HepG2 (cell line): ENCODE measurements at regions not wholly inside any gene's neighbourhood (a gene's known extent, or its start where the extent isn't known, plus 50 kb on each side); places are given as distances from the start of the nearest gene placed in this dataset.
A peak's percentile ranks its signal among the peaks of the same experiment; 100 is the strongest.

Experiments used
- CCDC6 ChIP-seq: sonication (generic); formaldehyde crosslinking; IDR thresholded peaks from 2 replicates; pipeline ENCODE4 v1.8.1; 2022; ENCODE audit warnings: mild to moderate bottlenecking, missing genetic modification reagents, moderate library complexity
- ERF ChIP-seq: IDR thresholded peaks from 2 replicates; pipeline ENCODE4 v1.6.1; 2018; ENCODE audit warnings: missing biosample characterization, missing genetic modification reagents
- FLYWCH1 ChIP-seq: sonication (generic); formaldehyde crosslinking; IDR thresholded peaks from 2 replicates; pipeline ENCODE4 v1.8.1; 2023; ENCODE audit warnings: mild to moderate bottlenecking, missing genetic modification reagents
- JUND ChIP-seq: sonication (generic); formaldehyde crosslinking; IDR thresholded peaks from 2 replicates; pipeline ENCODE4 v1.8.0; 2022; ENCODE audit warnings: mild to moderate bottlenecking, missing genetic modification reagents
- MBNL3 ChIP-seq: fragments of 250-450 bp; sonication (Bioruptor Pico); conservative IDR thresholded peaks from 2 replicates; pipeline ENCODE4 v1.8.0; 2022; ENCODE audit warnings: mild to moderate bottlenecking, inconsistent platforms
- MIER3 ChIP-seq: IDR thresholded peaks from 2 replicates; pipeline ENCODE4 v1.6.1; 2016; ENCODE audit warnings: missing compliant biosample characterization, borderline replicate concordance
- NFE2L1 ChIP-seq: sonication (generic); formaldehyde crosslinking; IDR thresholded peaks from 2 replicates; pipeline ENCODE4 v1.4.0; 2020; ENCODE audit warnings: missing genetic modification reagents, mild to moderate bottlenecking, borderline replicate concordance
- NR2F2 ChIP-seq: IDR thresholded peaks from 2 replicates; pipeline ENCODE4 v1.6.1; 2012; ENCODE audit warnings: low read depth, inconsistent platforms, borderline replicate concordance
- PAWR ChIP-seq: sonication (generic); formaldehyde crosslinking; IDR thresholded peaks from 2 replicates; pipeline ENCODE4 v1.4.0; 2020; ENCODE audit warnings: missing genetic modification reagents, mild to moderate bottlenecking, borderline replicate concordance
- PHF8 ChIP-seq: sonication (generic); formaldehyde crosslinking; IDR thresholded peaks from 2 replicates; pipeline ENCODE4 v1.5.0; 2020; ENCODE audit warnings: missing genetic modification reagents
- PRDM15 ChIP-seq: sonication (generic); formaldehyde crosslinking; IDR thresholded peaks from 2 replicates; pipeline ENCODE4 v1.4.0; 2020; ENCODE audit warnings: missing genetic modification reagents
- RAD21 ChIP-seq: fragments of 450-650 bp; formaldehyde crosslinking; IDR thresholded peaks from 2 replicates; pipeline ENCODE4 v1.5.0; 2020; ENCODE audit warnings: mild to moderate bottlenecking
- RBM22 ChIP-seq: fragments of 200-400 bp; formaldehyde crosslinking; optimal IDR thresholded peaks from 2 replicates; pipeline ENCODE3; 2017; ENCODE audit warnings: mild to moderate bottlenecking, low read length, moderate library complexity
- RFXANK ChIP-seq: IDR thresholded peaks from 2 replicates; pipeline ENCODE4 v1.6.1; 2016
- TARDBP ChIP-seq: sonication (generic); formaldehyde crosslinking; IDR thresholded peaks from 2 replicates; pipeline ENCODE4 v1.8.0; 2022; ENCODE audit warnings: mild to moderate bottlenecking, missing genetic modification reagents
- XBP1 ChIP-seq: sonication (generic); formaldehyde crosslinking; IDR thresholded peaks from 2 replicates; pipeline ENCODE4 v1.5.0; 2020; ENCODE audit warnings: missing genetic modification reagents
- ZNF180 ChIP-seq: sonication (generic); formaldehyde crosslinking; IDR thresholded peaks from 2 replicates; pipeline ENCODE4 v1.4.0; 2020; ENCODE audit warnings: low read depth, missing genetic modification reagents, borderline replicate concordance
- ZNF33B ChIP-seq: sonication (generic); formaldehyde crosslinking; IDR thresholded peaks from 2 replicates; pipeline ENCODE4 v1.5.1; 2020; ENCODE audit warnings: mild to moderate bottlenecking, missing genetic modification reagents
- ZNF34 ChIP-seq: sonication (generic); formaldehyde crosslinking; IDR thresholded peaks from 2 replicates; pipeline ENCODE4 v1.4.0; 2020; ENCODE audit warnings: mild to moderate bottlenecking, missing genetic modification reagents, borderline replicate concordance
- ZNF850 ChIP-seq: sonication (generic); formaldehyde crosslinking; conservative IDR thresholded peaks from 2 replicates; pipeline ENCODE4 v1.9.0; 2021; ENCODE audit warnings: mild to moderate bottlenecking, missing genetic modification reagents
- TF ChIP-seq, protein P1 (sequence below): sonication (generic); formaldehyde crosslinking; IDR thresholded peaks from 2 replicates; pipeline ENCODE4 v1.5.1; 2020; ENCODE audit warnings: missing genetic modification reagents, mild to moderate bottlenecking, borderline replicate concordance
- TF ChIP-seq, protein P2 (sequence below): fragments of 450-650 bp; IDR thresholded peaks from 2 replicates; pipeline ENCODE4 v1.6.1; 2016
- TF ChIP-seq, protein P3 (sequence below): sonication (generic); formaldehyde crosslinking; IDR thresholded peaks from 2 replicates; pipeline ENCODE4 v1.4.0; 2020; ENCODE audit warnings: mild to moderate bottlenecking, missing genetic modification reagents

- TF ChIP-seq NFE2L1 (CRISPR knock-in tag) (no peak), NR2F2 (no peak), MBNL3 (no peak), ZNF34 (CRISPR knock-in tag) (no peak), RAD21 (CRISPR knock-in tag) (peak; percentile 74), ZNF33B (CRISPR knock-in tag) (0 out of 2 replicates have a peak, but pooled peaks have one; percentile 26), ERF (CRISPR knock-in tag) (0 out of 2 replicates have a peak, but pooled peaks have one; percentile 41), RBM22 (no peak), FLYWCH1 (no peak), ZNF180 (CRISPR knock-in tag) (no peak), ZNF850 (CRISPR knock-in tag) (no peak), PAWR (CRISPR knock-in tag) (no peak), TARDBP (CRISPR knock-in tag) (no peak), JUND (CRISPR knock-in tag) (no peak), PHF8 (CRISPR knock-in tag) (no peak), XBP1 (CRISPR knock-in tag) (no peak), RFXANK (CRISPR knock-in tag) (no peak), MIER3 (CRISPR knock-in tag) (no peak), CCDC6 (no peak), PRDM15 (CRISPR knock-in tag) (no peak)
- TF ChIP-seq, protein P1, sequence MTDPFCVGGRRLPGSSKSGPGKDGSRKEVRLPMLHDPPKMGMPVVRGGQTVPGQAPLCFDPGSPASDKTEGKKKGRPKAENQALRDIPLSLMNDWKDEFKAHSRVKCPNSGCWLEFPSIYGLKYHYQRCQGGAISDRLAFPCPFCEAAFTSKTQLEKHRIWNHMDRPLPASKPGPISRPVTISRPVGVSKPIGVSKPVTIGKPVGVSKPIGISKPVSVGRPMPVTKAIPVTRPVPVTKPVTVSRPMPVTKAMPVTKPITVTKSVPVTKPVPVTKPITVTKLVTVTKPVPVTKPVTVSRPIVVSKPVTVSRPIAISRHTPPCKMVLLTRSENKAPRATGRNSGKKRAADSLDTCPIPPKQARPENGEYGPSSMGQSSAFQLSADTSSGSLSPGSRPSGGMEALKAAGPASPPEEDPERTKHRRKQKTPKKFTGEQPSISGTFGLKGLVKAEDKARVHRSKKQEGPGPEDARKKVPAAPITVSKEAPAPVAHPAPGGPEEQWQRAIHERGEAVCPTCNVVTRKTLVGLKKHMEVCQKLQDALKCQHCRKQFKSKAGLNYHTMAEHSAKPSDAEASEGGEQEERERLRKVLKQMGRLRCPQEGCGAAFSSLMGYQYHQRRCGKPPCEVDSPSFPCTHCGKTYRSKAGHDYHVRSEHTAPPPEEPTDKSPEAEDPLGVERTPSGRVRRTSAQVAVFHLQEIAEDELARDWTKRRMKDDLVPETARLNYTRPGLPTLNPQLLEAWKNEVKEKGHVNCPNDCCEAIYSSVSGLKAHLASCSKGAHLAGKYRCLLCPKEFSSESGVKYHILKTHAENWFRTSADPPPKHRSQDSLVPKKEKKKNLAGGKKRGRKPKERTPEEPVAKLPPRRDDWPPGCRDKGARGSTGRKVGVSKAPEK = peak; percentile 73; the same call in 1 of the 2 replicates
- TF ChIP-seq, protein P2, sequence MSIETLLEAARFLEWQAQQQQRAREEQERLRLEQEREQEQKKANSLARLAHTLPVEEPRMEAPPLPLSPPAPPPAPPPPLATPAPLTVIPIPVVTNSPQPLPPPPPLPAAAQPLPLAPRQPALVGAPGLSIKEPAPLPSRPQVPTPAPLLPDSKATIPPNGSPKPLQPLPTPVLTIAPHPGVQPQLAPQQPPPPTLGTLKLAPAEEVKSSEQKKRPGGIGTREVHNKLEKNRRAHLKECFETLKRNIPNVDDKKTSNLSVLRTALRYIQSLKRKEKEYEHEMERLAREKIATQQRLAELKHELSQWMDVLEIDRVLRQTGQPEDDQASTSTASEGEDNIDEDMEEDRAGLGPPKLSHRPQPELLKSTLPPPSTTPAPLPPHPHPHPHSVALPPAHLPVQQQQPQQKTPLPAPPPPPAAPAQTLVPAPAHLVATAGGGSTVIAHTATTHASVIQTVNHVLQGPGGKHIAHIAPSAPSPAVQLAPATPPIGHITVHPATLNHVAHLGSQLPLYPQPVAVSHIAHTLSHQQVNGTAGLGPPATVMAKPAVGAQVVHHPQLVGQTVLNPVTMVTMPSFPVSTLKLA = no peak
- TF ChIP-seq, protein P3, sequence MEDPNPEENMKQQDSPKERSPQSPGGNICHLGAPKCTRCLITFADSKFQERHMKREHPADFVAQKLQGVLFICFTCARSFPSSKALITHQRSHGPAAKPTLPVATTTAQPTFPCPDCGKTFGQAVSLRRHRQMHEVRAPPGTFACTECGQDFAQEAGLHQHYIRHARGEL = no peak
Observed at GRCh38 chr6:6724539-6725467, 136.3 kb downstream of the LY86 start (continued).
